IMR-90 (cell line): ENCODE measurements at regions not wholly inside any gene's neighbourhood (a gene's known extent, or its start where the extent isn't known, plus 50 kb on each side); places are given as distances from the start of the nearest gene placed in this dataset.
A peak's percentile ranks its signal among the peaks of the same experiment; 100 is the strongest.

Experiments used
- ATAC-seq: fragments of 200-7000 bp; cut with Tn5 transposase; 2 replicates; pipeline ENCODE4 v1.9.1; 2020; ENCODE audit warnings: low read depth, mild to moderate bottlenecking, moderate library complexity
- BruUV-seq: library from RNA; stranded (reverse); fragments of 400-500 nt; replicated peaks from 2 replicates; lab custom pipeline; 2021; lab: Mats Ljungman, UMichigan
- CTCF ChIA-PET: fragments of 300-600 bp; formaldehyde crosslinking; extraction: SDS; loops from one replicate; lab custom pipeline; 2021; ENCODE audit warnings: antibody characterized with exemption; lab: Yijun Ruan, JAX
- POLR2A ChIA-PET: fragments of 300-600 bp; sonication (Branson Sonifier 250); formaldehyde crosslinking; loops from one replicate; lab custom pipeline; 2022; ENCODE audit warnings: antibody characterized with exemption; ENCODE audit not compliant: unreplicated experiment; lab: Charles Lee
- DNase-seq: peaks from one replicate; pipeline ENCODE4 v3.0.0; 2013
- H2AFZ ChIP-seq: replicated peaks from 2 replicates; pipeline ENCODE3; 2013; ENCODE audit warnings: low read length, mild to moderate bottlenecking; ENCODE audit not compliant: poor library complexity
- H2AK5ac ChIP-seq: 2 replicates; pipeline ENCODE4 v1.6.1; 2013; ENCODE audit warnings: low read depth, low read length, inconsistent platforms
- H2AK9ac ChIP-seq: replicated peaks from 2 replicates; pipeline ENCODE3; 2013; ENCODE audit warnings: mild to moderate bottlenecking, low read depth, low read length, moderate library complexity; ENCODE audit not compliant: poor library complexity
- H2BK120ac ChIP-seq: 2 replicates; pipeline ENCODE4 v1.6.1; 2013; ENCODE audit warnings: low read depth, low read length, inconsistent platforms
- H2BK15ac ChIP-seq: 3 replicates; pipeline ENCODE4 v1.6.1; 2013; ENCODE audit warnings: low read depth, low read length, inconsistent platforms
- H2BK20ac ChIP-seq: 2 replicates; pipeline ENCODE4 v1.6.1; 2013; ENCODE audit warnings: low read depth, mild to moderate bottlenecking, inconsistent platforms, low read length, moderate library complexity
- H2BK5ac ChIP-seq: 2 replicates; pipeline ENCODE4 v1.6.1; 2013; ENCODE audit warnings: mild to moderate bottlenecking, low read depth, low read length, inconsistent platforms; ENCODE audit not compliant: poor library complexity, severe bottlenecking
- H3K14ac ChIP-seq: replicated peaks from 2 replicates; pipeline ENCODE4 v1.6.1; 2013; ENCODE audit warnings: low read depth, low read length, inconsistent platforms
- H3K18ac ChIP-seq: 2 replicates; pipeline ENCODE4 v1.6.1; 2013; ENCODE audit warnings: low read depth, low read length, control low read depth
- H3K23ac ChIP-seq: 2 replicates; pipeline ENCODE4 v1.6.1; 2013; ENCODE audit warnings: low read depth, low read length, inconsistent platforms
- H3K27ac ChIP-seq: 2 replicates; pipeline ENCODE4 v1.5.1; 2013; ENCODE audit warnings: mild to moderate bottlenecking, control low read depth, low read length; ENCODE audit not compliant: insufficient read depth
- H3K27me3 ChIP-seq: 2 replicates; pipeline ENCODE4 v1.6.1; 2013; ENCODE audit warnings: low read length; ENCODE audit not compliant: control insufficient read depth, insufficient read depth
- H3K36me3 ChIP-seq: 2 replicates; pipeline ENCODE4 v1.6.1; 2013; ENCODE audit warnings: low read length, mixed read lengths; ENCODE audit not compliant: control insufficient read depth, insufficient read depth
- H3K4ac ChIP-seq: 2 replicates; pipeline ENCODE4 v1.6.1; 2013; ENCODE audit warnings: low read depth, low read length, inconsistent platforms
- H3K4me1 ChIP-seq: 2 replicates; pipeline ENCODE4 v1.6.1; 2013; ENCODE audit warnings: low read length, mixed read lengths; ENCODE audit not compliant: control insufficient read depth, insufficient read depth
- H3K4me2 ChIP-seq: 2 replicates; pipeline ENCODE4 v1.6.1; 2013; ENCODE audit warnings: low read depth, mild to moderate bottlenecking, control low read depth, low read length, moderate library complexity
- H3K4me3 ChIP-seq: 2 replicates; pipeline ENCODE4 v1.5.1; 2013; ENCODE audit warnings: low read depth, mild to moderate bottlenecking, control low read depth, low read length, moderate library complexity; ENCODE audit not compliant: insufficient read depth
- H3K56ac ChIP-seq: 2 replicates; pipeline ENCODE4 v1.6.1; 2013; ENCODE audit warnings: low read length, inconsistent platforms; ENCODE audit not compliant: insufficient read depth; ENCODE audit errors: extremely low read depth
- H3K79me1 ChIP-seq, 2 experiments: 2 replicates each; pipeline ENCODE4 v1.6.1; 2013; ENCODE audit warnings: low read length in 2 of 2, inconsistent platforms in 1 of 2, low read depth in 1 of 2
- H3K9ac ChIP-seq: 2 replicates; pipeline ENCODE4 v1.6.1; 2013; ENCODE audit warnings: low read depth, low read length, control low read depth
- H3K9me1 ChIP-seq: 2 replicates; pipeline ENCODE4 v1.6.1; 2013; ENCODE audit warnings: low read length, inconsistent platforms; ENCODE audit not compliant: insufficient read depth
- H3K9me3 ChIP-seq: 2 replicates; pipeline ENCODE4 v1.6.1; 2013; ENCODE audit warnings: low read length; ENCODE audit not compliant: control insufficient read depth, insufficient read depth
- H4K20me1 ChIP-seq: 2 replicates; pipeline ENCODE4 v1.6.1; 2013; ENCODE audit warnings: low read length, inconsistent platforms; ENCODE audit not compliant: insufficient read depth
- H4K5ac ChIP-seq: 2 replicates; pipeline ENCODE4 v1.6.1; 2013; ENCODE audit warnings: mild to moderate bottlenecking, low read depth, low read length, control low read depth
- H4K8ac ChIP-seq, 2 experiments: 2 replicates each; pipeline ENCODE4 v1.6.1; 2013; ENCODE audit warnings: low read depth in 2 of 2, low read length in 2 of 2, control low read depth in 1 of 2, inconsistent platforms in 1 of 2
- H4K91ac ChIP-seq: 2 replicates; pipeline ENCODE4 v1.6.1; 2013; ENCODE audit warnings: low read depth, low read length, inconsistent platforms; ENCODE audit not compliant: insufficient read depth
- FOS ChIP-seq: fragments of 150-350 bp; IDR thresholded peaks from 2 replicates; pipeline ENCODE4 v1.6.1; 2016; ENCODE audit warnings: low read depth, low read length
- MAFK ChIP-seq: IDR thresholded peaks from 2 replicates; pipeline ENCODE4 v1.6.1; 2012; ENCODE audit warnings: low read depth, low read length, improper control_type of control experiment
- NFE2L2 ChIP-seq: fragments of 150-350 bp; IDR thresholded peaks from 2 replicates; pipeline ENCODE4 v1.6.1; 2016; ENCODE audit warnings: low read depth, mild to moderate bottlenecking, low read length
- RFX5 ChIP-seq: IDR thresholded peaks from 2 replicates; pipeline ENCODE4 v1.8.0; 2012; ENCODE audit warnings: low read depth, mild to moderate bottlenecking, low read length, moderate library complexity
- SMC3 ChIP-seq: fragments of 150-350 bp; IDR thresholded peaks from 2 replicates; pipeline ENCODE4 v1.6.1; 2016; ENCODE audit warnings: low read depth, mild to moderate bottlenecking, antibody characterized with exemption, low read length, moderate library complexity
- WGBS, 2 experiments: methylation state at CpG; one replicate each; pipeline versions ENCODE4 v1.1.5 to v1.1.7; 2013; ENCODE audit warnings: missing lambda C conversion rate in 2 of 2; ENCODE audit not compliant: insufficient read length in 1 of 2; ENCODE audit errors: extremely low coverage in 2 of 2; 5-methylcytosine and 5-hydroxymethylcytosine counted together
- dilution Hi-C: fragments of 300-500 bp; cut with HindIII; formaldehyde crosslinking; loops from one replicate; pipeline ENCODE4 v1.14.3; 2018; ENCODE audit warnings: low sequenced_read_pairs; ENCODE audit not compliant: unreplicated experiment
- in situ Hi-C: fragments of 300-500 bp; cut with MboI; formaldehyde crosslinking; loops from 3 replicates; pipeline ENCODE4 v1.14.3; 2019; ENCODE audit warnings: low sequenced_read_pairs, inconsistent platforms, mixed read lengths
- intact Hi-C: fragments of 100-400 bp; cut with micrococcal nuclease; formaldehyde crosslinking; loops from 2 replicates; pipeline ENCODE4 v1.10.0; 2022

- peak; percentile 89 for DNase-seq
- intact Hi-C loops (no loop called here), dilution Hi-C loops (no loop called here), in situ Hi-C loops (no loop called here)
- H2AFZ ChIP-seq: peak overlapping the region; percentile 76
- peaks cover 5% of the 10 kb centered on the region for H3K4me1 ChIP-seq
- peak overlapping the region; percentile 72; the same call in 1 of the 3 replicates for H2BK15ac ChIP-seq
- no peak overlapping the region for H2AK5ac ChIP-seq
- no peak overlapping the region for H3K27ac ChIP-seq
- CTCF ChIA-PET: no interaction called here
- peak overlapping the region; percentile 74 for H3K14ac ChIP-seq
- peak overlapping the region; percentile 92 for H2BK120ac ChIP-seq
- H3K18ac ChIP-seq: no peak overlapping the region
- no peaks in the 10 kb centered on the region for H3K27me3 ChIP-seq
- H3K9me1 ChIP-seq: no peaks in the 10 kb centered on the region
- peak overlapping the region; percentile 73 for H2BK5ac ChIP-seq
- H3K79me1 ChIP-seq: no peaks in the 10 kb centered on the region
- H3K9me3 ChIP-seq: no peaks in the 10 kb centered on the region
- H3K23ac ChIP-seq: no peak overlapping the region; the same call in 1 of the 2 replicates
- no CpG with 5 or more reads among the region's 2 CpGs for WGBS, 2 experiments
- H3K4me2 ChIP-seq: peak overlapping the region; percentile 46; the same call in 1 of the 2 replicates
- no peak overlapping the region for H2AK9ac ChIP-seq
- peak overlapping the region; percentile 92 for H2BK20ac ChIP-seq
- no peak overlapping the region for H3K9ac ChIP-seq
- POLR2A ChIA-PET: no interaction called here
- no peak overlapping the region for H3K56ac ChIP-seq
- H3K36me3 ChIP-seq: no peaks in the 10 kb centered on the region
- H3K4me3 ChIP-seq: no peak overlapping the region
- peak overlapping the region in 1 of 2 experiments; percentile 80; a peak in 2 of 4 replicates for H4K8ac ChIP-seq
- H4K91ac ChIP-seq: peak overlapping the region; percentile 56; the same call in 1 of the 2 replicates
- peak overlapping the region; percentile 84; the same call in 1 of the 2 replicates for H3K4ac ChIP-seq
- ATAC-seq: peak; percentile 88
- TF ChIP-seq FOS (0 out of 2 replicates have a peak, but pooled peaks have one; percentile 13), MAFK (no peak), SMC3 (peak; percentile 8; the same call in 1 of the 2 replicates), NFE2L2 (no peak), RFX5 (no peak)
- BruUV-seq: no TSS peak
- no peak overlapping the region for H4K5ac ChIP-seq
- H4K20me1 ChIP-seq: no peaks in the 10 kb centered on the region
These were observed 281.8 kb upstream of the ZEB2 start for GRCh38 chr2:144801766-144802165.
